Right lobe of liver (tissue), 6 donors: ENCODE measurements at regions not wholly inside any gene's neighbourhood (a gene's known extent, or its start where the extent isn't known, plus 50 kb on each side); places are given as distances from the start of the nearest gene placed in this dataset.

Experiments
- ATAC-seq, 4 donors: fragments of 200-7000 bp; cut with Tn5 transposase; one replicate each; pipeline ENCODE4 v1.9.1; 2020; ENCODE audit warnings: mild to moderate bottlenecking in 4 of 4, moderate library complexity in 4 of 4
- DNase-seq, 3 donors: peaks; one replicate each; pipeline ENCODE4 v3.0.0-alpha.2; 2020
- H3K27ac ChIP-seq, 3 donors: fragments of 200-600 bp; one replicate each; pipeline ENCODE4 v1.8.0; 2022
- H3K27me3 ChIP-seq, 2 donors: fragments of 200-600 bp; one replicate each; pipeline ENCODE4 v1.8.0; 2022
- H3K36me3 ChIP-seq, 4 donors: fragments of 200-600 bp; sonication (generic) in 1 of 4; one replicate each; pipeline versions ENCODE4 v1.5.1 to v1.8.0; 2017 to 2022; ENCODE audit warnings: control low read depth in 1 of 4
- H3K4me1 ChIP-seq, 4 donors: fragments of 200-600 bp; sonication (generic) in 1 of 4; one replicate each; pipeline versions ENCODE4 v1.5.1 to v1.8.0; 2017 to 2022; ENCODE audit warnings: control low read depth in 1 of 4
- H3K4me3 ChIP-seq, 3 donors: fragments of 200-600 bp; one replicate each; pipeline ENCODE4 v1.8.0; 2022
- H3K9me3 ChIP-seq, 4 donors: fragments of 200-600 bp; sonication (generic) in 1 of 4; one replicate each; pipeline versions ENCODE4 v1.5.1 to v1.8.0; 2017 to 2022; ENCODE audit warnings: control low read depth in 1 of 4
- POLR2A ChIP-seq: fragments of 450-650 bp; IDR thresholded peaks from one replicate; pipeline ENCODE4 v1.6.1; 2017; ENCODE audit warnings: antibody characterized with exemption, mild to moderate bottlenecking
- WGBS: methylation state at CpG from one replicate; pipeline ENCODE4 v1.1.6; 2018; ENCODE audit warnings: low coverage, low lambda C conversion rate; ENCODE audit not compliant: insufficient coverage; ENCODE audit errors: missing lambda C conversion rate; 5-methylcytosine and 5-hydroxymethylcytosine counted together
- intact Hi-C, 2 donors: fragments of 100-400 bp; cut with DNase I; formaldehyde crosslinking; loops; one replicate each; pipeline versions ENCODE4 v1.11.2 to v1.14.1; 2022
- TF ChIP-seq, protein P1 (sequence below), 4 donors: fragments of 200-600 bp in 3 of 4; fragments of 450-650 bp in 1 of 4; IDR thresholded peaks; one replicate each; pipeline versions ENCODE4 v1.5.1 to v1.8.0; 2016 to 2022; ENCODE audit warnings: antibody characterized with exemption in 4 of 4, mild to moderate bottlenecking in 2 of 4
- donor health status: DM: no; HTN: yes; CAD: no.
- donor health status: DM: no; HTN: no; CAD: no.
- donor health status: DM: no; HTN: no; CAD: no.
- donor health status: DM: no; HTN: yes; CAD: no.
- donor health status: DM: no; HTN: yes; CAD: no.

DNA sequence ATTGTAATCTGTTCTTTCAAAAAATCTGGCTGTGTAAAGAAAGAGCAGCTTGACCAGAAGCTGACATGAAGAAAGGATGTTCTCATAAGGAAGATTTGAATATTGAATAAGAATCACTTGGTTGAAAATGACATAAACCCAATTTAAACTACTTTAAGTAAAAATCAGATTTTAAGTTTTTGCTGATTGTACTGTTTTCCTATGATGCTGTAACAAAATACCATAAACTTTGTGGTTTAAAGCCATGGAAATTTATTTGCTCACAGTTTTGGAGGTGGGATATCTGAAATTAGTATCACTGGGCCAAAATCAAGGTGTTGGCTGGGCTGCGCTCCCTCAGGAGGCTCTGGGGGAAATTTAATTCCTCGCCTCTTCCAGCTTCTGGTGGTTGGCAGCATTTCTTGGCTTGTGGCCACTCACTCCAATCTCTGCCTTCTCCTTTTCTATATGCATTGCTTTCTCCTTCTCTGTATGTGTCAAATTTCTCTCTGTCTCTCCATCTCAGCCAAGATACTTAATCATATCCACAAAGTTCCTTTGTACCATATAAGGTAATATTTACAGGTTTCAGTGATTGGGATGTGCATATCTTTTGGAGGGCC is 141.2 kb upstream of the ZFP64 start:
- no peak overlapping the region for H3K4me3 ChIP-seq
- H3K27ac ChIP-seq = no peak overlapping the region
- intact Hi-C loops = no loop called here
- ATAC-seq = no peak
- no peaks in the 10 kb centered on the region for H3K4me1 ChIP-seq
- WGBS = 100% methylated on average over 2 of the region's 2 CpGs
- no peaks in the 10 kb centered on the region for H3K9me3 ChIP-seq
- no peaks in the 10 kb centered on the region for H3K27me3 ChIP-seq
- DNase-seq = no peak
- H3K36me3 ChIP-seq = no peaks in the 10 kb centered on the region
- TF ChIP-seq, protein P1, sequence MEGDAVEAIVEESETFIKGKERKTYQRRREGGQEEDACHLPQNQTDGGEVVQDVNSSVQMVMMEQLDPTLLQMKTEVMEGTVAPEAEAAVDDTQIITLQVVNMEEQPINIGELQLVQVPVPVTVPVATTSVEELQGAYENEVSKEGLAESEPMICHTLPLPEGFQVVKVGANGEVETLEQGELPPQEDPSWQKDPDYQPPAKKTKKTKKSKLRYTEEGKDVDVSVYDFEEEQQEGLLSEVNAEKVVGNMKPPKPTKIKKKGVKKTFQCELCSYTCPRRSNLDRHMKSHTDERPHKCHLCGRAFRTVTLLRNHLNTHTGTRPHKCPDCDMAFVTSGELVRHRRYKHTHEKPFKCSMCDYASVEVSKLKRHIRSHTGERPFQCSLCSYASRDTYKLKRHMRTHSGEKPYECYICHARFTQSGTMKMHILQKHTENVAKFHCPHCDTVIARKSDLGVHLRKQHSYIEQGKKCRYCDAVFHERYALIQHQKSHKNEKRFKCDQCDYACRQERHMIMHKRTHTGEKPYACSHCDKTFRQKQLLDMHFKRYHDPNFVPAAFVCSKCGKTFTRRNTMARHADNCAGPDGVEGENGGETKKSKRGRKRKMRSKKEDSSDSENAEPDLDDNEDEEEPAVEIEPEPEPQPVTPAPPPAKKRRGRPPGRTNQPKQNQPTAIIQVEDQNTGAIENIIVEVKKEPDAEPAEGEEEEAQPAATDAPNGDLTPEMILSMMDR (IDR thresholded peaks at IDR 0.05) = no peak
- no peak for TF ChIP-seq POLR2A

DNA sequence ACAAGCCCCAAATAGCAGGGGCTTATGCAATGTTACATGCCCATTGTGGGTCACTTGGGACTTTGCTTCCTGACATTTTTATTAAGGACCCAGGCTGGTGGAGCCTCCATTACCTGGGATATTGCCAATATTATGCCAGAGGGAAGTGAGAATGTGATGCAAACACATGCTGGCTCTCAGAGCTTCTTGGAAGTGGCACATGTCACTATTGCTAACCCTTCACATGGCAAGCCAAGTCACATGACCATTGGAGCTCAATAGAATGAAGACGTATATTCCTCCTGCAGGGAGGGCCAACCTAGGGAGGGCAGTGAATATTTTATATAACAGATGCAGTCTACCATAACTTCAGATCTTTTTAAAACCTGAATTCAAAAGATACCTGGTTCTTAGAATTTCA is 140.7 kb upstream of the ZFP64 start:
- DNase-seq = no peak
- intact Hi-C loops = no loop called here
- Histone ChIP-seq H3K27ac (no peak overlapping the region), H3K4me3 (no peak overlapping the region), H3K36me3 (no peaks in the 10 kb centered on the region), H3K9me3 (no peaks in the 10 kb centered on the region), H3K4me1 (no peaks in the 10 kb centered on the region), H3K27me3 (no peaks in the 10 kb centered on the region)
- TF ChIP-seq POLR2A = no peak
- TF ChIP-seq, protein P1 (IDR thresholded peaks at IDR 0.05) = no peak
- 40% methylated on average over 1 of the region's 1 CpG for WGBS
- ATAC-seq = no peak

- TF ChIP-seq, protein P1 (IDR thresholded peaks at IDR 0.05) = no peak
- TF ChIP-seq POLR2A = no peak
- ATAC-seq (no peak), DNase-seq (no peak)
- no peak overlapping the region for H3K27ac ChIP-seq
- no peaks in the 10 kb centered on the region for H3K9me3 ChIP-seq
- H3K36me3 ChIP-seq = no peaks in the 10 kb centered on the region
- WGBS = 73% methylated on average over 2 of the region's 2 CpGs
- no peak overlapping the region for H3K4me3 ChIP-seq
- no peaks in the 10 kb centered on the region for H3K4me1 ChIP-seq
- H3K27me3 ChIP-seq = no peaks in the 10 kb centered on the region
- intact Hi-C loops = no loop called here
These were observed 140.1 kb upstream of the ZFP64 start for GRCh38 chr20:52331655-52332054.

GRCh38 chr20:52321396-52321795 is 129.8 kb upstream of the ZFP64 start:
- H3K36me3 ChIP-seq = no peaks in the 10 kb centered on the region
- no peaks in the 10 kb centered on the region for H3K4me1 ChIP-seq
- DNase-seq (no peak), ATAC-seq (no peak)
- H3K9me3 ChIP-seq = no peaks in the 10 kb centered on the region
- no peak for TF ChIP-seq POLR2A
- TF ChIP-seq, protein P1 (IDR thresholded peaks at IDR 0.05) = no peak
- intact Hi-C loops = no loop called here
- H3K27ac ChIP-seq = no peak overlapping the region
- WGBS = 72% methylated on average over 2 of the region's 3 CpGs
- H3K27me3 ChIP-seq = no peaks in the 10 kb centered on the region
- H3K4me3 ChIP-seq = no peak overlapping the region

- Histone ChIP-seq H3K4me1 (peaks cover 0 to 3% (median under 1%) of the 10 kb centered on the region in 4 donors), H3K27ac (no peak overlapping the region), H3K36me3 (no peaks in the 10 kb centered on the region), H3K9me3 (no peaks in the 10 kb centered on the region), H3K27me3 (no peaks in the 10 kb centered on the region), H3K4me3 (no peak overlapping the region)
- DNase-seq (no peak), ATAC-seq (no peak)
- intact Hi-C loops = no loop called here
- WGBS = 47% methylated on average over 6 of the region's 6 CpGs
- TF ChIP-seq POLR2A = no peak
- TF ChIP-seq, protein P1 (IDR thresholded peaks at IDR 0.05) = no peak
These were observed 127.1 kb upstream of the ZFP64 start for GRCh38 chr20:52318651-52319050.
